ENCODE measurements at regions not wholly inside any gene's neighbourhood (a gene's known extent, or its start where the extent isn't known, plus 50 kb on each side); places are given as distances from the start of the nearest gene placed in this dataset.

DNA sequence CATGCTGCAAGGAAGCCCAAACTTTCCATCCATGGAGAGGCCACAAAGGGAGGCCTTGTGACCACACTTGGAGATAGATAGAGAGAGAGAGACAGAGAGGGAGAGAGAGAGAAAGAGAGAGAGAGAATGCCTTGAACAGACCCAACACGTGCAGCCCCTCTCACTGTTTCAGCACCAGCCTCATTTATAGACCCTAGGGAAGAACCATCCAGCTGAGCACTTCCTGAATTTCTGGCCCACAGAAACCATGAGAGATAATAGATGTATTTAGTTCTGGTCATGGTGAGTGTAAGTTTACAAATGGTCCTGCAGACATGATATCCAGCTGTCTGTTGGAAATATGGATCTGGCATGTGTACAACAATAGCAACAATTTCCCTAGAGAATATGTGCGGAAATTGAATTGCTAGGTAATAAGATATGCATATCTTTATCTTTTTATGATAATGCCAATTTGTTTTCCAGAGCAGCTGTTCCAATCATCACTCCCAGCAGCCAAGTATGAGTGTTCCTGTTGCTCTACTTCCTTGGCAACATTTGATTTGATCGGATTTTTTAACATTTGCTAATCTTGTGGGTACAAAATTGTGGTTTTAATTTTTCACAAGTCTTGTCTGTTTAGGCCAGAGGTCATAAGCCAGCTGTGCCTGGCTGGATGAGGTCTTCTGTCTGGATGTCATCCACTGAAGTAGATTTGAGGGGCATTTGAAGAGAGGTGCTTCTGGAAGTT lies 217.3 kb upstream of the IL12B start:
- TF ChIP-seq POLR2AphosphoS5 (IDR thresholded peaks at IDR 0.05) (no peak), POLR2A (IDR thresholded peaks at IDR 0.05) (no peak)
- TF ChIP-seq, protein P1, sequence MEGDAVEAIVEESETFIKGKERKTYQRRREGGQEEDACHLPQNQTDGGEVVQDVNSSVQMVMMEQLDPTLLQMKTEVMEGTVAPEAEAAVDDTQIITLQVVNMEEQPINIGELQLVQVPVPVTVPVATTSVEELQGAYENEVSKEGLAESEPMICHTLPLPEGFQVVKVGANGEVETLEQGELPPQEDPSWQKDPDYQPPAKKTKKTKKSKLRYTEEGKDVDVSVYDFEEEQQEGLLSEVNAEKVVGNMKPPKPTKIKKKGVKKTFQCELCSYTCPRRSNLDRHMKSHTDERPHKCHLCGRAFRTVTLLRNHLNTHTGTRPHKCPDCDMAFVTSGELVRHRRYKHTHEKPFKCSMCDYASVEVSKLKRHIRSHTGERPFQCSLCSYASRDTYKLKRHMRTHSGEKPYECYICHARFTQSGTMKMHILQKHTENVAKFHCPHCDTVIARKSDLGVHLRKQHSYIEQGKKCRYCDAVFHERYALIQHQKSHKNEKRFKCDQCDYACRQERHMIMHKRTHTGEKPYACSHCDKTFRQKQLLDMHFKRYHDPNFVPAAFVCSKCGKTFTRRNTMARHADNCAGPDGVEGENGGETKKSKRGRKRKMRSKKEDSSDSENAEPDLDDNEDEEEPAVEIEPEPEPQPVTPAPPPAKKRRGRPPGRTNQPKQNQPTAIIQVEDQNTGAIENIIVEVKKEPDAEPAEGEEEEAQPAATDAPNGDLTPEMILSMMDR (IDR thresholded peaks at IDR 0.05 in 8 of 11, conservative IDR thresholded peaks at IDR 0.05 in 3 of 11): no peak
